Activated CD4-positive, alpha-beta T cell treated with anti-CD3 and anti-CD28 coated beads, Interleukin-10, Interleukin-2, amounts not matched to agents 100 ng/mL and 50 ng/mL, durations not matched to agents 16 hours and 8 hours (primary cell): ENCODE measurements at regions not wholly inside any gene's neighbourhood (a gene's known extent, or its start where the extent isn't known, plus 50 kb on each side); places are given as distances from the start of the nearest gene placed in this dataset.
"Not testable (repeated sequence)": the region's sequence is repeated elsewhere in the genome, so short reads cannot be mapped to it uniquely, and the experiment has no call there.

Experiments used
- DNase-seq: peaks from one replicate; pipeline ENCODE4 v3.0.0-alpha.2; 2020

- no peak for DNase-seq
These were observed 638.5 kb downstream of the EPM2A start for GRCh38 chr6:145096846-145097245.

GRCh38 chr6:145098127-145098526 lies 637.2 kb downstream of the EPM2A start:
- not testable (repeated sequence) for DNase-seq

GRCh38 chr6:145099713-145100112 lies 635.6 kb downstream of the EPM2A start:
- no peak for DNase-seq

- DNase-seq, result no peak
These were observed 625.2 kb downstream of the EPM2A start for GRCh38 chr6:145110109-145110508.

- DNase-seq, result not testable (repeated sequence)
These were observed 623.9 kb downstream of the EPM2A start for GRCh38 chr6:145111407-145111806.

- no peak for DNase-seq
These were observed 622.6 kb downstream of the EPM2A start for GRCh38 chr6:145112711-145113148.

GRCh38 chr6:145115638-145116037 lies 619.7 kb downstream of the EPM2A start:
- no peak for DNase-seq

GRCh38 chr6:145116591-145117178 lies 618.6 kb downstream of the EPM2A start:
- no peak for DNase-seq

- no peak for DNase-seq
These were observed 617.1 kb downstream of the EPM2A start for GRCh38 chr6:145118224-145118623.

GRCh38 chr6:145119081-145119480 lies 616.2 kb downstream of the EPM2A start:
- DNase-seq, result no peak

- no peak for DNase-seq
These were observed 602.6 kb downstream of the EPM2A start for GRCh38 chr6:145132709-145133108.

- no peak for DNase-seq
These were observed 599.6 kb downstream of the EPM2A start for GRCh38 chr6:145135702-145136101.

- DNase-seq, result no peak
These were observed 597.9 kb downstream of the EPM2A start for GRCh38 chr6:145137425-145137824.

GRCh38 chr6:145138469-145139139 lies 596.7 kb downstream of the EPM2A start:
- DNase-seq, result no peak

- no peak for DNase-seq
These were observed 596.0 kb downstream of the EPM2A start for GRCh38 chr6:145139140-145139850.

GRCh38 chr6:145139895-145140294 lies 595.4 kb downstream of the EPM2A start:
- no peak for DNase-seq

GRCh38 chr6:145141572-145141971 lies 593.7 kb downstream of the EPM2A start:
- DNase-seq, result no peak

- no peak for DNase-seq
These were observed 592.4 kb downstream of the EPM2A start for GRCh38 chr6:145142958-145143357.

- no peak for DNase-seq
These were observed 591.9 kb downstream of the EPM2A start for GRCh38 chr6:145143379-145143778.

GRCh38 chr6:145147559-145147958 lies 587.8 kb downstream of the EPM2A start:
- DNase-seq, result no peak

- no peak for DNase-seq
These were observed 587.2 kb downstream of the EPM2A start for GRCh38 chr6:145147981-145148749.

- DNase-seq, result no peak
These were observed 586.5 kb downstream of the EPM2A start for GRCh38 chr6:145148776-145149175.

GRCh38 chr6:145151624-145152023 lies 583.7 kb downstream of the EPM2A start:
- DNase-seq, result no peak
